Neural cell (in vitro differentiated cells): ENCODE measurements at regions not wholly inside any gene's neighbourhood (a gene's known extent, or its start where the extent isn't known, plus 50 kb on each side); places are given as distances from the start of the nearest gene placed in this dataset.

ENCODE experiments used
- H2AFZ ChIP-seq: fragments of 200-600, 300-800 bp; sonication (generic), shearing (Covaris generic); 2 replicates; pipeline ENCODE4 v1.6.0; 2014; ENCODE audit warnings: low read depth, mild to moderate bottlenecking, antibody characterized with exemption, low read length, moderate library complexity
- H3F3A ChIP-seq: fragments of 200-600 bp; shearing (Covaris generic); 2 replicates; pipeline ENCODE4 v1.6.1; 2016; ENCODE audit warnings: mild to moderate bottlenecking, moderate library complexity, mixed read lengths, antibody characterized with exemption, low read length; ENCODE audit not compliant: insufficient read depth, poor library complexity, severe bottlenecking
- H3K27ac ChIP-seq: fragments of 200-600, 300-800 bp; sonication (generic), shearing (Covaris generic); 2 replicates; pipeline ENCODE4 v1.5.1; 2014; ENCODE audit warnings: mild to moderate bottlenecking, low read length, moderate library complexity
- H3K27me3 ChIP-seq: fragments of 300-800, 200-600 bp; sonication (generic), shearing (Covaris generic); 2 replicates; pipeline ENCODE4 v1.6.0; 2014; ENCODE audit warnings: mild to moderate bottlenecking, low read depth, low read length, moderate library complexity; ENCODE audit not compliant: insufficient read depth
- H3K36me3 ChIP-seq: fragments of 300-800, 200-600 bp; sonication (generic), shearing (Covaris generic); 2 replicates; pipeline ENCODE4 v1.5.1; 2014; ENCODE audit warnings: mild to moderate bottlenecking, antibody characterized with exemption, low read length, moderate library complexity; ENCODE audit not compliant: insufficient read depth
- H3K4me2 ChIP-seq: fragments of 300-800, 200-600 bp; sonication (generic), shearing (Covaris generic); 2 replicates; pipeline ENCODE4 v1.6.0; 2014; ENCODE audit warnings: mild to moderate bottlenecking, low read length
- H3K4me3 ChIP-seq: fragments of 300-800, 200-600 bp; sonication (generic), shearing (Covaris generic); 2 replicates; pipeline ENCODE4 v1.5.1; 2014; ENCODE audit warnings: mild to moderate bottlenecking, low read length, moderate library complexity
- H3K79me2 ChIP-seq: fragments of 200-600 bp; shearing (Covaris generic); replicated peaks from 2 replicates; pipeline ENCODE4 v1.6.0; 2014; ENCODE audit warnings: mild to moderate bottlenecking, low read length, moderate library complexity; ENCODE audit not compliant: insufficient read depth
- H3K9ac ChIP-seq: fragments of 300-800, 200-600 bp; sonication (generic), shearing (Covaris generic); 2 replicates; pipeline ENCODE4 v1.6.1; 2016; ENCODE audit warnings: mild to moderate bottlenecking, low read length, mixed read lengths
- H3K9me2 ChIP-seq: fragments of 200-600 bp; shearing (Covaris generic); 2 replicates; pipeline ENCODE4 v1.6.1; 2016; ENCODE audit warnings: mild to moderate bottlenecking, low read length, mixed read lengths; ENCODE audit not compliant: insufficient read depth
- H3K9me3 ChIP-seq: fragments of 200-600, 300-800 bp; sonication (generic), shearing (Covaris generic); 2 replicates; pipeline ENCODE4 v1.6.1; 2016; ENCODE audit warnings: mild to moderate bottlenecking, mixed run types, low read length, moderate library complexity, mixed read lengths
- H4K20me1 ChIP-seq: fragments of 200-600 bp; shearing (Covaris generic); 2 replicates; pipeline ENCODE4 v1.6.1; 2016; ENCODE audit warnings: mild to moderate bottlenecking, mixed run types; ENCODE audit not compliant: insufficient read depth
- EP300 ChIP-seq: fragments of 450-650 bp; conservative IDR thresholded peaks from 2 replicates; pipeline ENCODE4 v1.6.1; 2014; ENCODE audit warnings: antibody characterized with exemption, mild to moderate bottlenecking, moderate library complexity; ENCODE audit not compliant: poor library complexity, severe bottlenecking
- EZH2 ChIP-seq: fragments of 200-600, 300-800 bp; shearing (Covaris generic), sonication (generic); IDR thresholded peaks from 2 replicates; pipeline ENCODE4 v1.6.1; 2014; ENCODE audit warnings: antibody characterized with exemption, low read length, borderline replicate concordance, mild to moderate bottlenecking; ENCODE audit not compliant: insufficient read depth, poor library complexity, severe bottlenecking
- MXI1 ChIP-seq: fragments of 450-650 bp; conservative IDR thresholded peaks from 2 replicates; pipeline ENCODE4 v1.6.1; 2014; ENCODE audit warnings: antibody characterized with exemption, mild to moderate bottlenecking; ENCODE audit not compliant: poor library complexity, severe bottlenecking
- POLR2AphosphoS5 ChIP-seq: IDR thresholded peaks from 2 replicates; pipeline ENCODE4 v1.6.1; 2012
- RAD21 ChIP-seq: fragments of 450-650 bp; conservative IDR thresholded peaks from 2 replicates; pipeline ENCODE4 v1.6.1; 2014; ENCODE audit warnings: antibody characterized with exemption, mild to moderate bottlenecking, moderate library complexity
- REST ChIP-seq: IDR thresholded peaks from 2 replicates; pipeline ENCODE4 v1.6.1; 2012; ENCODE audit warnings: borderline replicate concordance
- SMC3 ChIP-seq: fragments of 450-650 bp; conservative IDR thresholded peaks from 2 replicates; pipeline ENCODE4 v1.6.1; 2014; ENCODE audit warnings: antibody characterized with exemption, mild to moderate bottlenecking, moderate library complexity; ENCODE audit not compliant: poor library complexity
- TAF1 ChIP-seq: IDR thresholded peaks from 2 replicates; pipeline ENCODE4 v1.6.1; 2012; ENCODE audit warnings: low read depth
- TF ChIP-seq, protein P1 (sequence below): fragments of 450-650 bp; IDR thresholded peaks from 2 replicates; pipeline ENCODE4 v1.5.1; 2014; ENCODE audit warnings: antibody characterized with exemption, mild to moderate bottlenecking, moderate library complexity; ENCODE audit not compliant: poor library complexity, severe bottlenecking

GRCh38 chr3:68220832-68221231 lies 566.4 kb upstream of the SUCLG2 start:
- no peaks in the 10 kb centered on the region for H4K20me1 ChIP-seq
- no peak overlapping the region for H3K9ac ChIP-seq
- no peak overlapping the region for H3K4me2 ChIP-seq
- no peak overlapping the region for H3K27ac ChIP-seq
- no peaks in the 10 kb centered on the region for H3K36me3 ChIP-seq
- no peak overlapping the region for H2AFZ ChIP-seq
- no peak overlapping the region for H3K4me3 ChIP-seq
- no peaks in the 10 kb centered on the region for H3K79me2 ChIP-seq
- no peaks in the 10 kb centered on the region for H3K27me3 ChIP-seq
- no peaks in the 10 kb centered on the region for H3K9me2 ChIP-seq
- no peaks in the 10 kb centered on the region for H3K9me3 ChIP-seq
- no peaks in the 10 kb centered on the region for H3F3A ChIP-seq
- no peak for TF ChIP-seq POLR2AphosphoS5
- TF ChIP-seq MXI1, result no peak
- TF ChIP-seq, protein P1, sequence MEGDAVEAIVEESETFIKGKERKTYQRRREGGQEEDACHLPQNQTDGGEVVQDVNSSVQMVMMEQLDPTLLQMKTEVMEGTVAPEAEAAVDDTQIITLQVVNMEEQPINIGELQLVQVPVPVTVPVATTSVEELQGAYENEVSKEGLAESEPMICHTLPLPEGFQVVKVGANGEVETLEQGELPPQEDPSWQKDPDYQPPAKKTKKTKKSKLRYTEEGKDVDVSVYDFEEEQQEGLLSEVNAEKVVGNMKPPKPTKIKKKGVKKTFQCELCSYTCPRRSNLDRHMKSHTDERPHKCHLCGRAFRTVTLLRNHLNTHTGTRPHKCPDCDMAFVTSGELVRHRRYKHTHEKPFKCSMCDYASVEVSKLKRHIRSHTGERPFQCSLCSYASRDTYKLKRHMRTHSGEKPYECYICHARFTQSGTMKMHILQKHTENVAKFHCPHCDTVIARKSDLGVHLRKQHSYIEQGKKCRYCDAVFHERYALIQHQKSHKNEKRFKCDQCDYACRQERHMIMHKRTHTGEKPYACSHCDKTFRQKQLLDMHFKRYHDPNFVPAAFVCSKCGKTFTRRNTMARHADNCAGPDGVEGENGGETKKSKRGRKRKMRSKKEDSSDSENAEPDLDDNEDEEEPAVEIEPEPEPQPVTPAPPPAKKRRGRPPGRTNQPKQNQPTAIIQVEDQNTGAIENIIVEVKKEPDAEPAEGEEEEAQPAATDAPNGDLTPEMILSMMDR, result no peak
- no peak for TF ChIP-seq EZH2
- TF ChIP-seq TAF1, result no peak
- no peak for TF ChIP-seq SMC3
- TF ChIP-seq REST, result no peak
- no peak for TF ChIP-seq EP300
- no peak for TF ChIP-seq RAD21

DNA sequence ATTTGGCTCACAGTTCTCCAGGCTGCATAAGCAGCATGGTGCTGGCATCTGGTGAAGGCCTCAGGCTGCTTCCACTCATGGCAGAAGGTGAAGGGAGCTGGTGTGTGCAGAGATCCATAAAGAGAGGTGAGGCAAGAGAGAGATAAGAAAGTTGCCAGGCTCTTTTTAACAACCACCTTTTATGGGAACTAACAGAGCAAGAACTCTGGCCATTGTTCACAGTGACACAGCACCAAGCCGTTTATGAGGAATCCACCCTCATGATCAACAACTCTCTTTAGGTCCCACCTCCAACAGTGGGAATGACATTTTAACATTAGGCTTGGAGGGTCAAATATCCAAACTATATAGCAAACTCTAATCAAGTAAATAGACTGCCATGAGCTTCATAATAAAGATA lies 557.2 kb upstream of the SUCLG2 start:
- TF ChIP-seq REST, result no peak
- TF ChIP-seq EP300, result no peak
- no peak for TF ChIP-seq MXI1
- no peak for TF ChIP-seq RAD21
- TF ChIP-seq EZH2, result no peak
- TF ChIP-seq, protein P1, result no peak
- TF ChIP-seq TAF1, result no peak
- no peak for TF ChIP-seq SMC3
- TF ChIP-seq POLR2AphosphoS5, result no peak
- Histone ChIP-seq H3K9ac (no peak overlapping the region), H3K9me2 (no peaks in the 10 kb centered on the region), H3K79me2 (no peaks in the 10 kb centered on the region), H3K4me3 (no peak overlapping the region), H2AFZ (no peak overlapping the region), H3K36me3 (no peaks in the 10 kb centered on the region), H3F3A (no peaks in the 10 kb centered on the region), H4K20me1 (no peaks in the 10 kb centered on the region), H3K9me3 (no peaks in the 10 kb centered on the region), H3K27ac (no peak overlapping the region), H3K27me3 (no peaks in the 10 kb centered on the region), H3K4me2 (no peak overlapping the region)
